ENCODE measurements at regions not wholly inside any gene's neighbourhood (a gene's known extent, or its start where the extent isn't known, plus 50 kb on each side); places are given as distances from the start of the nearest gene placed in this dataset.

DNA sequence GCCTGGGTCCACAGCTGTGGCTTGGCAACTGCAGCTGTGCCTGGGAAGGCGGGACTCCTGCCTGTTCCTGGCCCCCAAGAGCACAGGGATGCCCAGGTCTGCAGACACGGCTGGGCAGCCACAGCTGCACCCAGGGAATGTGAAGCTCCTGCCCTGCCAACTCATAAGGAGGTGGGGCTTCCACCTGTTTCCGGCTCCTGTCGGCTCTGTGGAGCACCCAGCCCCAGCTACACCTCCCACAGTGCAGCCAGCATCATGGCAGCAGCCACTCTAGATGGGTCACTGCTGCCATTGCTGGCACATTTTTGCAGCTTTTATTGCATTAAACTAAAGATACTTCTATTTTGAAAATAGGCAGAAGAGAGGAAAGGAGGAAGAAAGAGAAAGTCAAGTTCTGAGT, 207.9 kb downstream of the SAMD5 start:
- no peak for DNase-seq

DNA sequence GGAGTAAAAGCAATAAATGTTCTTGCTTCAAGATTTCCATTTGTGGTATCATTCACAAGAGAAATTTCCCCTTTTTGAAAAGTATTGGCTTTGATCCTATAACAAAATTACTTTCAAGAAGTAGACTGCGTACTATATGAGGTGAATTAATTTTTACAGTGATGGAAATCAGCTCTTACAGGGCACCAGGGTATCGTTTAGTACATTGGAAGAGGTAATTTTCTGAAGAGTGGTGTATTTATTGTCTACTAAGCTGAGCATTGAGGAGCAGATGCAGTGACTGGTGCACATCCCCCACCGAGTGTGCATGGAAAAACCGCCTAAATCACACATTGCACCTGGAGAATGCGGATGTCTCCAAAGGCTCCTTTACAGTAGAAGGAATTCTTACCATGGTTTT, 209.5 kb downstream of the SAMD5 start:
- DNase-seq: no peak

DNA sequence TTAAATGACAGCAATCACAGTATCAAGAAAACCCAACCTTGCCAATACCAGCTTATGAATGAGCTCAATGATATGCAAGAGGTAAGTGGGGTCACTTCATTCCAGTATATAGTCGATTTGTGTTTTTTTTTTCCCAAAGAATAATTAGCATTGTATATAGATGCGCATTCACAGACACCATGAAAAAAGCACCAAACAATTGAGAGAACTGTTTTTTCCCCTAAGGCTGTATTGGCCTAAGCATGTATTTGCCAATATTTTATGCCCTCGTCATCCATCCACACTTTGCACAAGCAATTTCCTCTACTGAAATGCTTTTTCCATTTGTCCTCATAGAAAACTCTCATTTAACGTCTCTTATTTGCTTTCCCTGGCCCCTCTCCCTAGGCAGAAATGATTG, 213.7 kb downstream of the SAMD5 start:
- DNase-seq: no peak

DNA sequence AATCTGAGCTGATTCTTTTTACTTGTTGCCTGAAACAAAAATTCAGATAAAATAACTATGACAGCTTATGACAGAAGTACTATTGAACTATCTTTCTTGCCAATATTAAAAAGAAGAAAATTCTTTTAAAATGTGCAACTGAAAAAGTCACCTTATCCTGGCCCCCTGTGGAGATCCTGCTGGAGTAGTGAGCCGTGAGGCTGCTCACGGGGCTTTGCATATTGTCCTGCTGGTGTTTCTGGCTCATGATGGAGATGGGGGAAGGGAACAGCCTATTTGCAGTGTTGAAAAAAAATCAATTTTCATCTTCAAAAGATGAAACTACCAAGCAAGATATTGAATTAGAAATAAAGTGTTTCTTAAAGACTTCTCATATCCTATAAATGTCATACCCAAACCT, 216.0 kb downstream of the SAMD5 start:
- DNase-seq: no peak

DNA sequence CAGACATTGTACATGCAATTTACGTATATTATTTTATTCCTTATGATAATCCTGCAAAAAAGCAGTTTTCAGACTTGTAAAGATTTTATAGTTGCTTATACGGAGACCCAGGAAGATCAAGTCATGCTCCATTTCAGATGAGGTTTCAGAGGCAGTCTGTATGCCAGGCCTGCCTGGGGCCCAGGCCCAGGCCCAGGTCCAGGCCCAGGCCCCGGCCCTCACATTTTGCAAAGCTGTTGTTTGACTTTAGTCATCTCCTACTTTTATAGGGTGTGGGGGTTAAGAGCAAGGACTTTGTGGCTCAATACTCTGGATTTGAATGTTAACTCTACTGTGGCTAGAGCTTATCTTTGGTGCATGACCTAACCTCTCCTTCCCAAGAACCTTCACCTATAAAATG, 217.9 kb downstream of the SAMD5 start:
- no peak for DNase-seq

DNA sequence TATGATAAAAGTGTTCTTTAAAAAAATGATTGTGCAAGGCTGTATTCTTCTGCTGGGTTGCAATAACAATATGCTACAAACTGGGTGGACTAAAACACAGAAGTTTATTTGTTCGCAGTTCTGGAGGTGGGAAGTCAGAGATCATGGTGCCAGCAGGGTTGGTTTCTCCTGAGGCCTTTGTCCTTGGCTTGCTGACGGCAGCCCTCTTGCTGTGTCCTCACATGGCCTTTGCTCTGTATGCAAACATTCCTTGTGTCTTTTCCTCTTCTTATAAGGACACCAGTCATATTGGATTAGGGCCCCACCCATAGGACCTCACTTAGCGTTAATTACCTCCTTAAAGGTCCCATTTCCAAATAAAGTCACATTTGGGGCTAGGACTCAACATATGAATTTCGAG, 220.4 kb downstream of the SAMD5 start:
- no peak for DNase-seq

DNA sequence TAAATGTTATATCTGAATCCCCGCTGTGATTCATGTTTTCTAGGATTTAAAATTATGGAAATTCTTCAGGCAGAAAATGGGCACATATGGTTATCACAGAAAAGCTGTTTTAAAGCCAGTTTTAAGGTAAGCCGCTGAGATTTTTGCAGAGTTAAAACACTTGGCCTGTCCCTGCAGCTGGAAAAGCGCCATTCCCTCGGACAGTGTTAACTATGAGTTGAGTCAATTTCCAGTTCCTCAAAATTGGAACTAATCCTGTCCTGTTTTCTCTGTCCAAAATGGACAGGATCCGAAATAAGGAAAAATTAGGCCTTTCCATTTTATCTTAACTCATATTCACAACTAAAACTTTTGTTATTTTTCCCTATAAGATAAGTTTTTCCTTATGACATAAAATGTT, 225.2 kb downstream of the SAMD5 start:
- DNase-seq: no peak

DNA sequence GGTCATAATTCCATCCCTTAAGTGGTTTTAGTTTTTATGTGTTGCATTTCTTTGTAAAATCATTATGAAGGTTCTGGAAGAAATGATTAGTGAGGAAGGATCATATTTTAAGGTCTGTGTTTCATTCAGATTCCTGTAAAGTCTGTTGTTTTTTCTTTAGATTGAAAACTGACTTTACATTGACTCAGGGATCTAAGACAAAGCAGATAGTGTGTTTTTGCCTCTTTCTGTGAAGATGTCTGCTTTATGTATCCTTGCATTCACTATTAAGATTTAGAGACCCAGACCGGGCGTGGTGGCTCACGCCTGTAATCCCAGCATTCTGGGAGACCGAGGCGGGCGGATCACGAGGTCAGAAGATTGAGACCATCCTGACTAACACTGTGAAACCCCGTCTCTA, 225.7 kb downstream of the SAMD5 start:
- DNase-seq: no peak

DNA sequence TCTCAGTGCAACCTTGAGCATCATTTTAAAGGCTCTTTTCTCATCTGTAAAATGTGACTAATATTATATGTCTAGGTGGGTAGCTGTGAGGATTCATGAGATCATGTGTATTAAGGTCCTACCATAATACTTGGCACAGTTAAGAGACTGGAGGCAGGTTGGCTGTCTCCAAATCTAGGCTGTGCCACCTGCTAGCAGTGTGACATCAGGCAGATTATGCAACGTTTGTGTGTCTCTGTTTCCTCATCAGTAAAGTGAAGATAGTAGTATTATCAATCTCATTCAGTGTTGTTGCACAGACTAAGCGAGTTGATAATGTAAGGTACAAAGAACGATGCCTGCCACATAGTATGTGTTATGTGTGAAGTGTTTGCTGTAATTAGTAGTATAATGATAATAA, 227.4 kb downstream of the SAMD5 start:
- no peak for DNase-seq

DNA sequence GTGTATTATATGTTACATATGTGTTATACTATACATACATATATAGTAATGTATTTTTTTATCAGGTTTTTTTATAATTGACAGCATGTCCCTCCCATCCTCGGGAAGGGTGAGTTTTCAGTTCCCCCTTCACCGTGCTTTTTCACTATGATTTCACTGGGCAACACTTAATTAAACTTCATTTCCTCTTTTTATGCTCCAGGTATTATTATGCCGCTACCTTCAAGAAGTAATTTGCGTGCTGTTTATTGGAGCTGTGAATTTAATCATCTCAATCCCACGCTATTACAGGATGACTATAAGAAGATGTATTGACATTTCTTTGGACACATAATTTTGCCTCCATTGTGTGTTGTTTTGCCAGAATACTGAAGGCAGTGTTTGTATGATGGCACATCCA, 228.6 kb downstream of the SAMD5 start:
- DNase-seq: no peak

DNA sequence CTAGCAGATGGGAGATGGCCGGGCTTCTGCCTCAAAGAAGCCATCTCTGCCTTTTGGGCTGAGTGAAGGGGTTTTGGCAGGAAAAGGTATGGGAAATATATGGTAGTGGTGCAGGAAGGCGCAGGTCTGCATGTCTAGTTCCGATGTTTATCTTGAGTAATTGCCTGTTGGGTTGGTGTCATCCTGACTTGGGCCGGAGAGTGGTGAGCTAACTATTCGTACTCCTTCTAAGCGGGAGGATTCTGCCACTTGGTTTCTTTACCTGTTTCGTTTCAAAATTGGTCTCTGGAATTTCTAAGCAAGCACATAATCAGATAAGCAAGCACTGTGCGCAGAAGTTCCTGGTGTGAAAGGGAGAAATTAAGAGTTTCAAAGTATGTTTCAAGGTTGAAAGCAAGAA, 229.6 kb downstream of the SAMD5 start:
- no peak for DNase-seq

DNA sequence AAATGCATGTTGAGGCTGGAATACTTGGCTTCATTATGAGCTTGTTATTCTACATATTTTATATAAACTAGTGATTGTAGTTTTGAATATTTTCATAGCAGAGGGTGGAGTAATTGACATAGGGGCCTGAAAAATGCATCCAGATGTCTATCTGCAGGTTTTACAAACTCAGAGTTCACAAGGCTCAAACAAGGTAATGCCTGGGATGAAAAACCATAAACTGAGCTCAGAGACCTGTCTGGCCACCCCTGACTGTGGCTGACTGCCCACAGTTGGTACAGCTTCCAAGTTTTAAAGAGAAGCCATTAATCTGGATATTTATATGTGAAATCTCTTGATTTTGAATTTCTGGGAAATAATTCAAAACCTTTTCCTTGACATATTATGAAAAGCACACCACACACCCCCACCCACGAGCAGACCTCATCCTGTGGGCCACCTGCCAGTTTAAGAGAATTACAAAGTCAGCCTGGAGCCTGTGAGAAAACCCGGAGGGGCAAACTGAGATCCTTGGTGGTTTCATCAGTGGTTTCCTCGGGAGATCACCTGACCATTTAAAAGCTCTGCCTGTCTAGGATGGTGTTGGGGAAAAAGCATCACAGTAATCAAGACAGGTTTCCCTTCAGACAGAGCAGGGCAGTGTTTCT, 230.1 kb downstream of the SAMD5 start:
- no peak for DNase-seq

DNA sequence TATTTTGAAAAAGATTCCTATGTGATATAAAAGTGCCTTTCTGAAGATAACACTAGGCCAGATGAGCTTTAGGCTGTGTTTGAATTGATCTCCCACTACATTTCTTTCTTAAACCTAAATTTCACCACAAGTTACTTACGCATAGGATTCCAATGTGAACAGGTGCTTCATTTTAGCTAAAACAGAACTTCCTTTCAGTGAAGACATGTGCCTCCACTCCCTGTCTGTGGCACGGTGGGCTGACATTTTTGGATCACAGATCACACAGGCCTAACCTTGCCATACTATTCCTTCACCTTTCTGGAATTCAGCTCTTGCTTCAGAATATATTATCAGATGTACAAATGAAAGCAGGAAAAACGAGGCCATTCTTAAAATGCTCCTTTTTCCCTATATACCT, 231.8 kb downstream of the SAMD5 start:
- DNase-seq: no peak

DNA sequence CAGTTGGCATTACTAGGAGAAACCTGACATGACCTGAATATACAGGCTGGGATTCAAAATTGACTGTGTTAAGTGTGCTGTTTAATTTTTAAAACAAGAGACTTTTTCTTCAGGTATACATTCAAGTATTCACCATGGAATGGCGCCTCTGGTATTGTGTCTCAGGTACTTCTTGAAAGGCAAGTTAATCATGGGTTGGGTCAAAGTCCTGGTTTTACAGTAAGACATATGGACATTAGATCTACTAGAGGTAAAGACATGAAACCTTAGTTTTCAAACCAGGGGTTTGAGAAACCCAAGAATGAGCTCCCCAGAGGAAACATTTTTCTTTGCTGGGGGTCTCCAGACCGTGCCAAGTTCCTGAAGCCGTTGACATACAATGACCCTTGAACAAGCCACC, 232.4 kb downstream of the SAMD5 start:
- DNase-seq: no peak

DNA sequence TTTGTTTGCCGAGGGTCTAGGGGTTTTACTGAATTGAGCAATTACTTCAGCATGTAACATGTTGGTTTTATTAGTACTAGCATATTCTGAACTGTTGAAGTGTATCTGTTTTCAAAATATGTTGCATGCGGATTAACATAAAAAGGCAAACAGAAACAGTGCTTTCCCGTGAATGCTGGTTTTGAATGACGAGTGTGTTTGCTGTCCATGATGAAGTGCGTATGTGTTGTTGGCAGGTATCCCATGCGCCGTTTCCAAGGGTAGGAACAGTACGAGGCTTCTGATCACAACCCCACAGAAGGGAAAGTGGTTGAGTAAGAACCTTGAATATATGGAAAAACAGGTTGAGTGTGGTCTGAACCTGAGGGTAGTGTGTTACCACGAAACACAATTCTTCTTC, 232.9 kb downstream of the SAMD5 start:
- DNase-seq: no peak

DNA sequence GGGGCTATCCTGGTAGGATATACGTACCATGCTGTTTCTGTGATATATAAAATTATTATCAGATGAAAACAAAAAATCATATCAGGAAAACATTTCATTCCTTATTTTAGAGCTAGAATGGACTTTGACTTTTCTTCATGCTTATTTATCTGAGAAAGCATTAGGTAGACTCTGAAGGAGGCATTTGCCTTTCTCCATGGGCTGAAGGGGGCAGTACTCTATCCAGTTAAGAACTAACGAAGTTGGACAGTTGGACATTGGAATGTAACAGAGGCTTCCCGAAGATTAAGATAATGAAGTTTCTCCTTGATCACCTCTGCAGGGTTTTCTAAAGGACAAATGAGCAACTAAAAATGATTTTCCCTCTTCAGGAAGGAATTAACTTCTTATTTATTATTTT, 233.9 kb downstream of the SAMD5 start:
- no peak for DNase-seq

DNA sequence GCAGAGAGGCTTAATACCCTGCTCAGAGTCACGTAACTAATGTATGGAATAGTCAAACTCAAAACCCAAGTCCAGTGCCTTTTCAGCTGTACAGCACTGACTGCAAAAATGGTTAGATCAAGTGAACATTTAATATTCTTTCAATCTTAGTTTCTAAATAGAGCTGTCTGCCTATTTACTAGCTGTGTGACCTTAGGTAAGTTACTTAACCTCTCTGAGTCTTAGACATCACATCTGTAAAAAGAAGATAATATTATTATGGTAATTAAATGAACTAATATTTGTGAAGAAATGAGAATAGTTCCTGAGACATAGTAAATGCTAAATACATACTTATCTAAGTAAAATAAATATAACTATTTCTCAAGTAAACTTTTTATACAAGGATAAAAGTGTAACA, 235.5 kb downstream of the SAMD5 start:
- no peak for DNase-seq

DNA sequence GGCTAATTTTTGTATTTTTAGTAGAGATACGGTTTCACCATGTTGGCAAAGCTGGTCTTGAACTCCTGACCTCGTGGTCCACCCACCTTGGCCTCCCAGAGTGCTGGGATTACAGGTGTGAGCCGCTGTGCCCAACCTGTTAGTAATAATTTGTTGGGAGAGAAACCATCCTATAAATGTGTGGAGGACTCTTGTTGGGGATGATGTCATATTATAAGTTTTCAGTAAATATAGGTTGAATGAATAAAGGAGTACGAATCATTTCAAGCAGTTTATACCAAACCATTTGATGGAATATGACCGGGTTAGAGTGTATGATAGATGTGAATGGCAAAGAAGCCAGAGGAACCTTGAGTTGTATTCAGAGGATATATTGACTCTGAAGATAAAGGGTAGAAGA, 240.8 kb downstream of the SAMD5 start:
- DNase-seq: no peak

DNA sequence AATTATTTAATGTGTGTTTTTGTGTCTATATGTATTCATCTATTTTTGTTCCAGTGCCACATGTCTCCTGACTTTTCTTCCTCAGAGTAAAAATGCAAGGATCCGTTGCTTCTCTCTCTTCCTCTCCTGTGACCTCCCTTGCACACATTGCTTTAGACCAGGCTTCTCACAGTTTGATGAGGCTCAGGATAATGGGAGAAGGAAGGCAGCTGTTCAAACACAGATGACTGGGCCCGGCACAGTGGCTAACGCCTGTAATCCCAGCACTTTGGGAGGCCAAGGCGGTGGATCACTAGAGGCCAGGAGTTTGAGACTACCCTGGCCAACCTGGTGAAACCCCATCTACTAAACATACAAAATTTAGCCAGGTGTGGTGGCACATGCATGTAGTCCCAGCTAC, 241.9 kb downstream of the SAMD5 start:
- DNase-seq: no peak

DNA sequence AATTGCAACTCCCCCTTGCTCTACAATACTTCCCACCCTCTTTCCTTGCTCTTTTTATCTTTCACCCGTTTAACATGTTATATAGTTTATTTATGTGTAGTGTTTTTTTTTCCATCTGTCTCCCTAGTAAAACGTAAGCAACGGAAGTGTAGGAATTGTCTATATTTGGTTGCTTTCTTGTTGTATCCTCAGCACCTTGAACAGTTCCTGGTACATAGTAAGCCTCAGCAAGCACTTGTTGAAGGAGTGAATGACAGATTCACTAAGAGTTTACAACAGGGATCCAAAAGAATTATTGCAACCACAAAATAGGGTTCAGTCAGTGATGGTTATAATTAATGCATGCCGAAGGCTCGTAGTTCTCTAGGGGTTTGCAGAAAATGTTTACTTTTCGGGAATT, 242.7 kb downstream of the SAMD5 start:
- no peak for DNase-seq

DNA sequence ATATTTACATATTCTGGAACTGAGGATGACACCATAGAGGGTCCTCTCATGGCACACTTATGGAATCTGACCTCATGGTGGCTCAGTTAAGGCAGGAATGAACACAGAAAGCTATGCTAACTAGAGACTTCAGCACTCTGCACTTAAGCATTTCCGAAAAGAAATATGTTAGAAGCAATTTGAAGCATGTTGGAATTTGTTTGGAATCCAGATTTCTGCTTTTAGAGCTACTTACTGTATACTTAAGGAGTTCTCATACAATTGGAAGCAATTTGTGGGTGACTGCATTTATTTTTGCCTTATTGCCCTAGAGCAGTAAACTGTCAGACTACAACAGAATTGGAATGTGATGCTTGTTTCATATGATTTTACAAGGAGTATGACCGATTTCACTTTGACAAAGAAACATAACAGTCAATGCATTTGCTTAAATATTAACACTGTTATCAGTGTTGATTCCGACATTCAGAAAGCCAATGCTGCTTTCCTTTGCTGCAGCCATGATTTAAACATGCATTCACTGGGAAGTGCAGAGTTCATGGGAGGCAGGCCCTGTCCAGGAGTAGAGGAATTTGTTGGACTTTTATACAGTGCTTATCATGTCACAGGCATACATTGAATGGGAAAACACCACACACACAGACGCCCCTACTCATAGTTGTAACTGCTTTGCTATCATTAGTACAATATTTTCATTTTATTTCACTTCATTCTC, 244.4 kb downstream of the SAMD5 start:
- DNase-seq: no peak

DNA sequence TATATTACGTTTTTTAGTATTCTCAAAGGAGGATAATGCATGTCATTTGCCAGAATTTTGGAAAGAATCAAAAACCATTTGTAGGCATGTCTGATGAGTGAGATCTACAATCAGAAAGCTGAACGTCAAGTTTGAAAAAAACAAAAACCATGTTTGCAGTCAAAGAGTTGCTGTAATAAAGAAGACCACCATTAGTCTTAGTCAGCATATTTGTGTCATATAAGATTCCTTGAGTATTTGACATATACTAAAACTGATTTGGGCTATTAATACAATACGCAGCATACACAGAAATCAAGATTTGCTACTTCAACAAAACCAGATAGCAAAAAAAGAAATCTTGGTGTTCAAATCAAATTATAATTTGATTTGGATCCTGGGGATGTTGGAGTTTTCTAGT, 247.5 kb downstream of the SAMD5 start:
- no peak for DNase-seq

DNA sequence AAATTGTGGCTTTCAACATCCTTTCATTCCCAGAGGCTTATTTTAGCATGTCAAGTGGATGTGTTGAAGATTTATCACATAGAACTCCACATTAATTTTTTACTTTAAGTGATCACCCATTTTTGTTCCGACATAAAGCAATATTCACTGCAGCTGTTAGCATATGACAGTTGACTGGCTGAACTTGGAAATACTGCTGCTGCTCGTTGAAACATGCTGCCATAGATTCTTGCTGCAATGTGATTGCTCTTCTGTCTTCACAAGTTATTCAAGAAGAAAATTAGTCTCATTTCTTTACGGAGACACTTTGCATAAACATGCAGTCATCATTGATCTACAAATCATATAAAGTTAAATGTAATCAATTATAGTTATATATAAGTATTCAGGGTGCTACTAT, 248.4 kb downstream of the SAMD5 start:
- DNase-seq: no peak

DNA sequence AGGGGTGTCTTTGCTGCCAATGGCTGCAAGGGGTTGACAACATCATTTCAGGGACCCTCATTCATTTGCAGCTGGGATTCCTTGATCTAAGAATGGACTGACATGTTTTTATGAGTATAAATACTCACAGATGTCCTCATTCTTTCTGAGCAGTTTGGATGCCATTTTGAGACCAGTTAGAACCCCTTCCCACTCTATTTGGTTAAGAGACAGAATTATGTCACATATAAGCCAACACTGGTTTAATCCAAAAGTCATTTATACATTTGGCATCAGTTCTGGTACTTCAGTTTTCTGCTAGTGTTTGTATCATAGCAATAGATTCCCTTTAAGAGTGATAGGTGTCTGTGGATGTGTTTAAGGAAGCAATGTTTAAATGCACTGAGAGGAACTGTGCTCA, 248.8 kb downstream of the SAMD5 start:
- no peak for DNase-seq

DNA sequence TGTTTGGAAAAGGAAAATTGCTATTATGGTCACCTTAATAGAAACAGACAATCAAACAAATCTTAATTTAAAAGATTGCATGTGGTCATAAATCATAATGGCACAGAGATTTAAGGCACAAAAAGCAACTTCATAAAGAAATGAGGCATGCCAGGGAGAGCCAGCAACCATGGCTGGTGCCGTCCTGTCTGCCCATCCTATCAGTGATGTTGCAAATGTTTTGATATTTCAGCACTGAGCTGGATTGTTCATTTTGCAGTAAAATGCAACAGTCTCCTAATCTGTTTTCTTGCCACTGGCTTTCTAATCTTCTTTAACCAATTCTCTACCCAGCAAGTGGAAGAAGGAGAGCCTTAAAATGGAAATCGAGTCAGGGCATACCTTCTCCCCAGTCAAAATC, 249.8 kb downstream of the SAMD5 start:
- DNase-seq: no peak

All from occipital lobe (tissue), 1 donor.